Erythroblast (primary cell): ENCODE measurements at regions not wholly inside any gene's neighbourhood (a gene's known extent, or its start where the extent isn't known, plus 50 kb on each side); places are given as distances from the start of the nearest gene placed in this dataset.

ENCODE experiments used
- GATA1 ChIP-seq: IDR thresholded peaks from 2 replicates; pipeline ENCODE4 v1.6.1; 2011; ENCODE audit warnings: low read depth, mild to moderate bottlenecking, control low read depth, low read length, moderate library complexity
- POLR2A ChIP-seq: IDR thresholded peaks from 2 replicates; pipeline ENCODE4 v1.6.1; 2011; ENCODE audit warnings: mild to moderate bottlenecking, low read length

- TF ChIP-seq POLR2A (no peak), GATA1 (no peak)
Measured at GRCh38 chr20:63068711-63069367, 62.1 kb upstream of the BHLHE23 start.
